ENCODE measurements at regions not wholly inside any gene's neighbourhood (a gene's known extent, or its start where the extent isn't known, plus 50 kb on each side); places are given as distances from the start of the nearest gene placed in this dataset.
A peak's percentile ranks its signal among the peaks of the same experiment; 100 is the strongest.

DNA sequence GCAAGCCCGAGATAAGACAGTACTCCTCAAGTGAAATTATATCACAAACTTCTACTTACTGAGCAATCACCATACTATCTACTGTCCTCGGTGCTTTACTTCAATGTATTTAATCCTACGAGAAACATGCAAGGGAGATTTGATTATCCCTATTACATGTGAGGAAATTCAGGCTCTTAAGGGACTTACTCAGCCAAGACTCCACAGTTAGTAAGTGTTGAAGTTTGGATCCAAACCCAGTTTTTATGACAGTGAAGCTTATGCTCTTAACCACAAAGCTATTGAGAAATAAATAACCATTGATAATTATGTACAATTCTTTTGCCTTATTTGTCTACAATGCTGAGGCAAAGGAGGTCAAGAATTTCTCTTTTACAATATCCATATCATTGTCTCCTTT lies 672.9 kb upstream of the ACVR2A start:
- TF ChIP-seq CTCF (IDR thresholded peaks at IDR 0.05; ENCODE audit: insufficient read depth, low read depth, low read length) = no peak
- DNase-seq (ENCODE audit: low read depth) = peak; percentile 62
- no peak overlapping the region for H3K4me3 ChIP-seq (ENCODE audit: low read depth, low read length)

DNA sequence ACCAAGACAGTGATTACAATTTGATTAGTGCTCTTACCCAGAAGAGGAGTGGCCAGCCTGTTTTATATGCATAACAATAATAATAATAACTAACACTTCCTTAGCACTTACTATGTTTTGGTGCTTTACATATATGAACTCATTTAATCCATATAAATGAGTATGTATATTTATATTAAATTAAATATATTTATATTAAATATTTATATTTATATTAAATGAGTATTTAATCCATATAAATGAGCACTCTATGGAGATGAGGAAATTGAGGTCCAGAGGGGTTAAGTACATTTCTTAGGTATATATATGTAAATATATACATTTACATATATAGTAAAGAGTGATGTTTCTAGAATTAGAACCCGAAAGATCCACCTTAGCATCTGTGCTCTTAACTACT lies 673.9 kb upstream of the ACVR2A start:
- no peak for DNase-seq (ENCODE audit: low read depth)
- TF ChIP-seq CTCF (IDR thresholded peaks at IDR 0.05; ENCODE audit: insufficient read depth, low read depth, low read length) = no peak
- H3K4me3 ChIP-seq (ENCODE audit: low read depth, low read length) = no peak overlapping the region

GRCh38 chr2:147165697-147166382 lies 679.0 kb upstream of the ACVR2A start:
- DNase-seq (ENCODE audit: low read depth) = peak; percentile 5
- H3K4me3 ChIP-seq (ENCODE audit: low read depth, low read length) = no peak overlapping the region
- TF ChIP-seq CTCF (IDR thresholded peaks at IDR 0.05; ENCODE audit: insufficient read depth, low read depth, low read length) = no peak

GRCh38 chr2:147164563-147164962 lies 680.3 kb upstream of the ACVR2A start:
- DNase-seq (ENCODE audit: low read depth) = no peak
- H3K4me3 ChIP-seq (ENCODE audit: low read depth, low read length) = no peak overlapping the region
- no peak for TF ChIP-seq CTCF (IDR thresholded peaks at IDR 0.05; ENCODE audit: insufficient read depth, low read depth, low read length)

- no peak overlapping the region for H3K4me3 ChIP-seq (ENCODE audit: low read depth, low read length)
- peak; percentile 14 for DNase-seq (ENCODE audit: low read depth)
- no peak for TF ChIP-seq CTCF (IDR thresholded peaks at IDR 0.05; ENCODE audit: insufficient read depth, low read depth, low read length)
Observed at GRCh38 chr2:147161746-147162145, 683.1 kb upstream of the ACVR2A start.

- no peak for DNase-seq (ENCODE audit: low read depth)
- TF ChIP-seq CTCF (IDR thresholded peaks at IDR 0.05; ENCODE audit: insufficient read depth, low read depth, low read length) = no peak
Observed at GRCh38 chr2:147156970-147157369, 687.9 kb upstream of the ACVR2A start.

DNA sequence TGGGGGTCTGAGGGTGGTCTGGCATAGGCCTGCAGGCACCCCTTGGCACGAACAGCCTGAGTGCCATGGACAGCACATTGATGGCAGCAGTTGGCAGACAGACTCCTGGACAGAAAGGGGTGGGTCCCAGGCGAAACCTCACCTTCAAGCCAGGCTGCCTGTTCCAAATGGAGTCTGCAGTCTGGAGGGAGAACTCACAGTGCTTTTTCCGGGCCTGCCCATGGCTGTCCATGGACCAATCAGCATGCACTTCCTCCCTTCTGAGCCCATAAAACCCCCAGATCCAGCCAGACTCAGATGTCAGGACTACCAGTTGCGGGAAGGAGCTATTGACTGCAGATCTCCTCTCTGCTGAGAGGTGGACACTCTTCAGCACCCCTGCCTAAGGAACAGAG lies 694.6 kb upstream of the ACVR2A start:
- DNase-seq (ENCODE audit: low read depth) = no peak
- TF ChIP-seq CTCF (IDR thresholded peaks at IDR 0.05; ENCODE audit: insufficient read depth, low read depth, low read length) = no peak
- H3K4me3 ChIP-seq (ENCODE audit: low read depth, low read length) = no peak overlapping the region

More at GRCh38 chr2:147156970-147157369, 687.9 kb upstream of the ACVR2A start:
- H3K4me3 ChIP-seq (ENCODE audit: low read depth, low read length) = no peak overlapping the region
